ENCODE measurements at regions not wholly inside any gene's neighbourhood (a gene's known extent, or its start where the extent isn't known, plus 50 kb on each side); places are given as distances from the start of the nearest gene placed in this dataset.
A peak's percentile ranks its signal among the peaks of the same experiment; 100 is the strongest.

DNA sequence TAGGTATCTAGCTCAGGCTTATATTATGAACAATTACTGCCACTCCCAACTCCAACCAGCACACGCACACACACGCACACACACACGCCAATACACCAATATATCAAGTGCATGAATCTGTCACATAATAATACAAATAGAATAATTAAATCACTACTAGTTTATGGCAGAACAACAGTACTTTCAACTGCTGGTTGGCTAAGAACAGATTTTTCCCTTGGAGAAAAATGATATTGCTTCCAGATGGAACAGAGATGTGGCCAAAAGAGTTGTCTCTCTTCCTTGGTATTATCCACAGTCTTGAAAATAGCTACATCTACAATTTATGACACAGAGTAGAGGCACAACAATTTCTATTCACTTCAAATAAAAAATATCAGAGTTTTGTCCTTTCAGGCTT, 538.3 kb upstream of the FAT3 start:
- 60% methylated on average over 3 of the region's 3 CpGs for WGBS (ENCODE audit: low lambda C conversion rate)
- no peak overlapping the region; a peak in 1 of 4 replicates for H3K27ac ChIP-seq (ENCODE audit: low read depth in 2 of 2, low read length in 1 of 2)
- no peak for DNase-seq
- no peak overlapping the region for H3K4me2 ChIP-seq
- H3K27me3 ChIP-seq (ENCODE audit: insufficient read depth): no peaks in the 10 kb centered on the region
- H2AFZ ChIP-seq (ENCODE audit: low read depth): no peak overlapping the region
- H3F3A ChIP-seq (replicated peaks; ENCODE audit: insufficient read depth): no peaks in the 10 kb centered on the region
- H3K79me2 ChIP-seq (ENCODE audit: insufficient read depth): no peaks in the 10 kb centered on the region
- H3K9me3 ChIP-seq: no peaks in the 10 kb centered on the region
- H3K36me3 ChIP-seq (replicated peaks in 1 of 2; ENCODE audit: control insufficient read depth in 1 of 2, insufficient read depth in 2 of 2, low read length in 1 of 2): no peaks in the 10 kb centered on the region
- CTCF ChIA-PET: no interaction called here
- no peaks in the 10 kb centered on the region; a peak in 2 of 4 replicates for H3K4me1 ChIP-seq (ENCODE audit: control insufficient read depth in 1 of 2, insufficient read depth in 2 of 2, low read depth in 1 of 2, low read length in 1 of 2)
- POLR2A ChIA-PET: no interaction called here
- no peak overlapping the region for H3K9ac ChIP-seq
- H3K4me3 ChIP-seq (ENCODE audit: low read depth in 2 of 2, low read length in 1 of 2): no peak overlapping the region
- no peaks in the 10 kb centered on the region for H3K9me2 ChIP-seq
- no peaks in the 10 kb centered on the region for H4K20me1 ChIP-seq (ENCODE audit: insufficient read depth)
- TF ChIP-seq GATA2 (CRISPR knock-in tag; IDR thresholded peaks at IDR 0.05): no peak
- TF ChIP-seq EP300 (IDR thresholded peaks at IDR 0.05; ENCODE audit: borderline replicate concordance in 1 of 2, low read depth in 1 of 2, low read length in 1 of 2): peak in 1 of 2 experiments; percentile 39; a peak in 1 of 4 replicates

DNA sequence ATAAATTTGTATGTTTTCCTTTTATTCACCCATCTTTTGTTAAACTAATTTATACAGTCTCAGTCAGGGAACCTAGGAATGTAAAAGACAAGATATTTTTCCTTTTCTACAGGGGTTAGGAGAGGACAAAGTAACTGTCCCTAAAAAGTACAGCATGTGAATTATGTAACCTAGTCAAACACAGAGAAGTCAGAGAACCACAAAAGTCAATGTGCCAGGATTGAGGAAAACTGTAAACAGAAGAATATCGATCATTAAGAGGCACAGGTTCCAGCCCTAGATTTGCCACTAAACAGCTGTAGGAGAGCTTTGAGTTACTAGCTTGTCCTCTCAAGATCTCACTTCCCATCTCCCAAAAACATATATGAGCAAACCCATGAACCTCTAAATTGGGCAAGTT, 550.9 kb upstream of the FAT3 start:
- no peak for TF ChIP-seq SMC3 (IDR thresholded peaks at IDR 0.05; ENCODE audit: low read depth, low read length)
- H3K36me3 ChIP-seq (replicated peaks in 1 of 2; ENCODE audit: control insufficient read depth in 1 of 2, insufficient read depth in 2 of 2, low read length in 1 of 2): no peaks in the 10 kb centered on the region
- no peaks in the 10 kb centered on the region for H3F3A ChIP-seq (replicated peaks; ENCODE audit: insufficient read depth)
- H2AFZ ChIP-seq (ENCODE audit: low read depth): no peak overlapping the region
- H3K4me2 ChIP-seq: no peak overlapping the region
- ChIA-PET POLR2A (no interaction called here), CTCF (no interaction called here)
- H3K27me3 ChIP-seq (ENCODE audit: insufficient read depth): no peaks in the 10 kb centered on the region
- no peaks in the 10 kb centered on the region for H3K4me1 ChIP-seq (ENCODE audit: control insufficient read depth in 1 of 2, insufficient read depth in 2 of 2, low read depth in 1 of 2, low read length in 1 of 2)
- no peak overlapping the region for H3K9ac ChIP-seq
- H3K79me2 ChIP-seq (ENCODE audit: insufficient read depth): no peaks in the 10 kb centered on the region
- H3K9me2 ChIP-seq: no peaks in the 10 kb centered on the region
- H4K20me1 ChIP-seq (ENCODE audit: insufficient read depth): no peaks in the 10 kb centered on the region
- no peaks in the 10 kb centered on the region for H3K9me3 ChIP-seq
- H3K4me3 ChIP-seq (ENCODE audit: low read depth in 2 of 2, low read length in 1 of 2): no peak overlapping the region
- no peak for DNase-seq
- no peak overlapping the region for H3K27ac ChIP-seq (ENCODE audit: low read depth in 2 of 2, low read length in 1 of 2)
- WGBS (ENCODE audit: low lambda C conversion rate): 50% methylated on average over 1 of the region's 1 CpG

DNA sequence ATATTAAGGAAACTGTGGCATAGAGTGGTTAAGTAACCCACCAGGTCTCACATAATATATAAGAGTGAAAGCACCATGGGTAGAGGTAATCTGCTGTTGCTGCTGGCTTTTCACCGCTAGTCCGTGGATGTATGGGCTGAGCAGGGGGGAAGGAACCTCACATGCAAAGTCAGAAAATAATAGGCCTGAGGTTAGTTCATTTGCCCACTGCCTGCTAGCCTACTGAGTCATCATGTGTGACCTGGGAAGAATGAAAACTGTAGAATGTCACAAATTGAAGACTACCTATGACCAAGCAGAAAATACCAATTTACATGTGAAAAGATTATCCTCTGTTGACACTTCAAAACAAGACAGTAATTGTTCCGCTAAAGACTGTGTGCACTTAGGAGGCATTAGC, 560.1 kb upstream of the FAT3 start:
- Histone ChIP-seq H3K4me1 (ENCODE audit: control insufficient read depth in 1 of 2, insufficient read depth in 2 of 2, low read depth in 1 of 2, low read length in 1 of 2) (no peaks in the 10 kb centered on the region), H3K9ac (no peak overlapping the region), H4K20me1 (ENCODE audit: insufficient read depth) (no peaks in the 10 kb centered on the region), H3K9me2 (no peaks in the 10 kb centered on the region), H3K4me2 (no peak overlapping the region), H3K36me3 (replicated peaks in 1 of 2; ENCODE audit: control insufficient read depth in 1 of 2, insufficient read depth in 2 of 2, low read length in 1 of 2) (no peaks in the 10 kb centered on the region), H3K79me2 (ENCODE audit: insufficient read depth) (no peaks in the 10 kb centered on the region), H3K4me3 (ENCODE audit: low read depth in 2 of 2, low read length in 1 of 2) (no peak overlapping the region), H3K27me3 (ENCODE audit: insufficient read depth) (no peaks in the 10 kb centered on the region), H3K9me3 (no peaks in the 10 kb centered on the region), H3K27ac (ENCODE audit: low read depth in 2 of 2, low read length in 1 of 2) (no peak overlapping the region), H2AFZ (ENCODE audit: low read depth) (no peak overlapping the region), H3F3A (replicated peaks; ENCODE audit: insufficient read depth) (no peaks in the 10 kb centered on the region)
- ChIA-PET CTCF (no interaction called here), POLR2A (no interaction called here)
- WGBS (ENCODE audit: low lambda C conversion rate): 55% methylated on average over 3 of the region's 3 CpGs
- no peak for TF ChIP-seq RAD21 (IDR thresholded peaks at IDR 0.05; ENCODE audit: low read length)
- no peak for TF ChIP-seq POLR2AphosphoS5 (IDR thresholded peaks at IDR 0.05; ENCODE audit: low read depth, low read length)
- no peak for TF ChIP-seq JUND (IDR thresholded peaks at IDR 0.05)
- TF ChIP-seq, protein P1, sequence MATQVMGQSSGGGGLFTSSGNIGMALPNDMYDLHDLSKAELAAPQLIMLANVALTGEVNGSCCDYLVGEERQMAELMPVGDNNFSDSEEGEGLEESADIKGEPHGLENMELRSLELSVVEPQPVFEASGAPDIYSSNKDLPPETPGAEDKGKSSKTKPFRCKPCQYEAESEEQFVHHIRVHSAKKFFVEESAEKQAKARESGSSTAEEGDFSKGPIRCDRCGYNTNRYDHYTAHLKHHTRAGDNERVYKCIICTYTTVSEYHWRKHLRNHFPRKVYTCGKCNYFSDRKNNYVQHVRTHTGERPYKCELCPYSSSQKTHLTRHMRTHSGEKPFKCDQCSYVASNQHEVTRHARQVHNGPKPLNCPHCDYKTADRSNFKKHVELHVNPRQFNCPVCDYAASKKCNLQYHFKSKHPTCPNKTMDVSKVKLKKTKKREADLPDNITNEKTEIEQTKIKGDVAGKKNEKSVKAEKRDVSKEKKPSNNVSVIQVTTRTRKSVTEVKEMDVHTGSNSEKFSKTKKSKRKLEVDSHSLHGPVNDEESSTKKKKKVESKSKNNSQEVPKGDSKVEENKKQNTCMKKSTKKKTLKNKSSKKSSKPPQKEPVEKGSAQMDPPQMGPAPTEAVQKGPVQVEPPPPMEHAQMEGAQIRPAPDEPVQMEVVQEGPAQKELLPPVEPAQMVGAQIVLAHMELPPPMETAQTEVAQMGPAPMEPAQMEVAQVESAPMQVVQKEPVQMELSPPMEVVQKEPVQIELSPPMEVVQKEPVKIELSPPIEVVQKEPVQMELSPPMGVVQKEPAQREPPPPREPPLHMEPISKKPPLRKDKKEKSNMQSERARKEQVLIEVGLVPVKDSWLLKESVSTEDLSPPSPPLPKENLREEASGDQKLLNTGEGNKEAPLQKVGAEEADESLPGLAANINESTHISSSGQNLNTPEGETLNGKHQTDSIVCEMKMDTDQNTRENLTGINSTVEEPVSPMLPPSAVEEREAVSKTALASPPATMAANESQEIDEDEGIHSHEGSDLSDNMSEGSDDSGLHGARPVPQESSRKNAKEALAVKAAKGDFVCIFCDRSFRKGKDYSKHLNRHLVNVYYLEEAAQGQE (IDR thresholded peaks at IDR 0.05; ENCODE audit: low read depth, low read length): no peak
- TF ChIP-seq TAF1 (IDR thresholded peaks at IDR 0.05; ENCODE audit: borderline replicate concordance, low read depth, low read length): no peak
- no peak for TF ChIP-seq TEAD4 (IDR thresholded peaks at IDR 0.05; ENCODE audit: borderline replicate concordance, insufficient read depth)
- no peak for TF ChIP-seq NRF1 (IDR thresholded peaks at IDR 0.05; ENCODE audit: low read depth, low read length)
- no peak for TF ChIP-seq EP300 (IDR thresholded peaks at IDR 0.05; ENCODE audit: borderline replicate concordance in 1 of 2, low read depth in 1 of 2, low read length in 1 of 2)
- TF ChIP-seq ELF1 (IDR thresholded peaks at IDR 0.05): no peak
- TF ChIP-seq RCOR1 (IDR thresholded peaks at IDR 0.05; ENCODE audit: low read length): no peak
- no peak for DNase-seq

Measured in SK-N-SH (cell line).